ENCODE measurements at regions not wholly inside any gene's neighbourhood (a gene's known extent, or its start where the extent isn't known, plus 50 kb on each side); places are given as distances from the start of the nearest gene placed in this dataset.
"Not testable (repeated sequence)": the region's sequence is repeated elsewhere in the genome, so short reads cannot be mapped to it uniquely, and the experiment has no call there.

DNA sequence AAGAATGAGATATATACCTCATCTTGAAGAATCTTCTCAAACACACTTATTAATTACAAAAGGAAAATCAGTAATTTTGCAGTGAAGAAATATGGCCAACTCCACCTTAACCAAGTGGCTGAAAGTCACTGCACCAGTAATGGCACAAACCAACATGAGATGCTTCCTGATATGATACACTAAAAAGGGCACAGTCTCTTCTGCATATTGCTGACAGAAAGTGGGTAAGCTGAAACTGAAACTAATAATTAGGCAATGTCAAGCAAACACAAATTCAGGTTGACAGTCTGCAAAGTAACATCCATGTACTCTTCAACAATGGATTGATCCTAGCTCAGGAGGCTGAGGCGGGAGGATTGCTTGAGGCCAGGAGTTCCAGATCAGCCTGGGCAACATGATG, 56.1 kb downstream of the ZNF22 start:
- not testable (repeated sequence) for DNase-seq (ENCODE audit: low read depth in 2 of 3, low spot score in 1 of 3)

DNA sequence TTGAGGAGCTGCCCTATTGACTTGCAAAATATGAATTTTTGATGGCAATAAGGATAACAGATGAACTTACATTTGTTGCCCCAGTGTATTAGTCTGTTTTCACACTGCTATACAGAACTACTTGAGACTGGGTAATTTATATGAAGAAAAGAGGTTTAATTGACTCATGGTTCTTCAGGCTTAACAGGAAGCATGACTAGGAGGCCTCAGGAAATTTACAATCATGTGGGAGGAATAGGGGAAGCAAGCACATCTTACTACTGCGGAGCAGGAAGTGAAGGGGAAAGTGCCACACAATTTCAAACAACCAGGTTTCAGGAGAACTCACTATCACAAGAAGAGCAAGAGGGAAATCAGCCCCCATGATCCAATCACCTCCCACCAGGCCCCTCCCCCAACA, 57.9 kb downstream of the ZNF22 start:
- no peak for DNase-seq (ENCODE audit: low read depth in 2 of 3, low spot score in 1 of 3)

DNA sequence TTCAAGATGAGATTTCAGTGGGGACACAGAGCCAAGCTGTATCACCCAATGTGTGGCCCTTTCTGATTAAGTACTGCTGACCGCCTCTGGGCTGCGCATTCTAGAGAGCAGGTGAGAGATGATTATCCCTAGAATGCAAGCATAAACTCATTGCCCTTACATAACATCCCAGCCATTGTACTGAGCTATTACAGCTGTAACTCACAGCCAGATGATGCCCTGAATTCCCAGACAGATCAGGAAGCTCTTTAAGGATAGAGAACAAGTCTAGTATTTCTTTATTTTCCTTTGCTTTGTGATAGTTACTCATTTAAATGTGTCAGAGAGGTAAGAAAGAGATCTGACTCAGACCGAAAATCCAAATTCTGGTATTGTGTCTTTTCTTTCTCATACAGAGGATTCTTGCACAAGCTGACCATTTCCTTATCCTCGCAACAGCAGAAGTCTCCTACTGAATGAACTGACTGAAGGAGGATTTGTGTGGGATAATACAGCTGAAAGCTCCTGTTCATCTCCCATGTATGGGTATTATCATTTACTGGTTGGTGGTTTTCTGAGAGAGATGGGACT, 58.4 kb downstream of the ZNF22 start:
- no peak for DNase-seq (ENCODE audit: low read depth in 2 of 3, low spot score in 1 of 3)

DNA sequence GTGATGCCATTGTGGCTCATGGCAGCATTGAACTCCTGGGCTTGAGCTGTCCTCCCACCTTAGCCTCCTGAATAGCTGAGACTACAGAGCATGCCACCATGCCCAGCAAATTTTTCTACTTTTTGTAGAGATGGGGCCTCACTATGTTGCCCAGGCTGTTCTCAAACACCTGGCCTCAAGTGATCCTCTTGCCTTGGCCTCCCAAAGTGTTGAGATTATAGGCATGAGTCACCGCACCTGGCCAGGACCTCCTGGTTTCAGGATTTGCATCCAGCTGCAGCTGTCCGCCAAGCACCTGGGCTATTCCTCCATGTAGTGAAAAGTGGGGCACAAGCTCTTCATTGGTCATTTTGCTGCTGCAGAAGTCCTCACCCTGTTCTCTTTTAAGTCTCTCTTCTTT, 58.9 kb downstream of the ZNF22 start:
- no peak for DNase-seq (ENCODE audit: low read depth in 2 of 3, low spot score in 1 of 3)

DNA sequence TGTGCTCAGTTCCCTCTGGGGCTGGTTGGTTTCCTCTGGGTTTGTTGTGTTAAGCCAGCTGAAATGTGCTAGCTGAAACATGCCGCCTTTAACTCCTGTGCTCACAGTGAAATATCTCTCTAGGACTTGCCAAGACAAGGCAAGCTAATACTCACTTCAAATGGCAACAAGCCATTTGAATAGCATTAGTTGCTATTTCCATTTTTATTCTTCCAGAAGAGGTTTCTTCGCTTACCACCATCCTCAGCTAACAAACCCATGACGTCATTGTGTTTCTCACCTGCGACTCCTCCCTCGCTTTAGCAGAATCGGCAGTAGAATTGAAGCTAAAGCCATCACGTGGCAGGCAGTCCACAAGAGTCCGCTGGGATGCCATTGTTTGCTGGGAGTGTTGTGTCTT, 61.3 kb downstream of the ZNF22 start:
- no peak for DNase-seq (ENCODE audit: low read depth in 2 of 3, low spot score in 1 of 3)

DNA sequence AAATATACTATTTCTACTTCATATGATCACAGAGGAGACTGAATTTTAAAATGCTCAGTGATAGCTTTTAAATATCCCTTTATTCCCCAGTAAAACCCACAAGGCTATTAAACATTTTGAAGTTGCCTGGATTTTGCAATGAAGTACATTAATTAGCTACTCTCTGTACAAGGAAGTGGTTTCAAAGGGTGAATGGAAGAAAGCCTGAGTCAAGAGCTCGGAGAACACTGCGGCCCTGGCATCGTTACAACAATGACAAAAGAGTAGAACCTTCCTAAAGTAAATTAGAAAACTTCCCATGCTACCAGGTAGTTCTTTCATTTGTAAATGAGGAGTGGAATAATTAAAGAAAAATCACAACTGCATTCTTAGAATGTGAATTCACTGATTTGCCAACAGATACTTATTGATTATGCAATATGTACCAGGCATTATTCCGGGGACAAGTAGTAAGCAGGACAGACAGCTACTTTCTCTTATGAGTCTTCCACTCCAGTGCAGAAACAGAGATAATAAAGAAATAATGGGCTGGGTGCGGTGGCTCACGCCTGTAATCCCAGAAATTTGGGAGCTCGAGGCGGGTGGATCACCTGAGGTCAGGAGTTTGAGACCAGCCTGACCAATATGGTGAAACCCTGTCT, 63.0 kb downstream of the ZNF22 start:
- no peak for DNase-seq (ENCODE audit: low read depth in 2 of 3, low spot score in 1 of 3)

DNA sequence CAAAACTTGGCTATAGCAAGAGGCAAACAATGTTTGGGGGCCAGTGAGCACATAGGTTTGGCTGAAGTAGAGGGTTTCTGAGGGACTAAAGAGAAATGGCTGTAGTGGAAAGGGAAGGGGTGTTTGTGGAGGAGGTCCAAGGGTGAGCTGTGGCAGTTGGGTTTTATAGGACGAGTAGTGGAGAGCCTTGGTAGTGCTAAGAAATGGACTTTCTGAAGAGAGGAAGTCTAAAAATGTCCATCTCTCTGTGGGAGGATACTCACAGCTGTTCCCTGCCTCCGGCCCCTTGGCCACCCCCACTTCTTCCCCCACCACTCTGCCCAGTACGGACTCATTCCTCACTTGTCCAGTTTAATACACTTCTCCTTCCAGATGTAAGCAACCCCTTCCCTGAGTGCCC, 64.3 kb downstream of the ZNF22 start:
- DNase-seq (ENCODE audit: low read depth in 2 of 3, low spot score in 1 of 3) = no peak

DNA sequence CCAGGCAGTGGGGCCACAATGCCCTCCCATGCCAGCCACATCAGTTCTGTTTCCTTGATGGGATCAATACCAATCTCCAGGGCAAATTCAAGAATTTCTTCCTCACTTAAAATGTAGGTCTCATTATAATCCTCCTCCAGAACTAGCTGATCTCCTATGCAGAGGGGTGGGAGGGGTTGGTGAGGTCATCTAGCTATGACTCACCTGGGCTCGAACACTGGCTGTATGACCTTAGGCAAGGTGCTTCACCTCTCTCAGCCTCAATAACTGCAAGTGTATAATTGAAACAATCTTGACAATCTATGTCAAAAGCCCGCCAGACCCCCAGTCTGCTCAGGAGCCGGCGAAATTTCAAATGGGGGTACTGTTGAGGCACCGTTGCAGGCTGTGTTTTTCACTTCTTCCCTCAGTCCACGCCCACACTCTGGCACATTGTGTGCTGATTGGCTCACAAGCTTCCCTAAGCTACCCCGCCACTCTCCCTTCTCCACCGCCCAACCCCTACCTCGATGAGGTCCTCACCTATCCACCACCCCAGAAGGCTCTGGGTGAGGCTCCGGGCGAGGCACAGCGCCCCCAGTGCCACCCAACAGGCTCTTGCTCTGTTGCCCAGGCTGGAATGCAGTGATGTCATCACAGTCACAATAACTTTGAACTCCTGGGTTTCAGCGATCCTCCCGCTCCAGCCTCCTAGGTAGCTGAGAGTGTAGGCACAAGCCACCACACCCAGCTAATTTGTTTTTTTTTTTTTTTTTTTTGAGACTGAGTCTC, 70.5 kb downstream of the ZNF22 start:
- DNase-seq (ENCODE audit: low read depth in 2 of 3, low spot score in 1 of 3) = no peak

DNA sequence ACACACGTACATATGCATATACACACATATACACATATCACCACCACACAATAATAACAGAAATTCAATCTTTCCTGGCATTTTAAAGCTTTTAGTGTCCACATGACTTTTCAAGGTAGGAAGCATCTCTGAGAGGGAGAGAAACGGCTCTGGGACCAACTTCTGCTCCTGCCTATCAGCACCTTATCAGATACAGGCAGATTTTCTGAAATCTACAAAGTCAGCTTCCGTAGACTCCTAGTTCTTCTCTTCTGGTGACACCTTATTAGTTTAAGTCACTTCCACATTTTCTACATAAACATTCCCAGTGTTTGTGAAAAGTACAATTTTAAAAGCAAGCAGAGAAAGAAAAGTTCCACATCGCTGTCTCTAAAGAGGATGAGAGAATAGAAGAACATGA, 74.5 kb downstream of the ZNF22 start:
- DNase-seq (ENCODE audit: low read depth in 2 of 3, low spot score in 1 of 3) = no peak

DNA sequence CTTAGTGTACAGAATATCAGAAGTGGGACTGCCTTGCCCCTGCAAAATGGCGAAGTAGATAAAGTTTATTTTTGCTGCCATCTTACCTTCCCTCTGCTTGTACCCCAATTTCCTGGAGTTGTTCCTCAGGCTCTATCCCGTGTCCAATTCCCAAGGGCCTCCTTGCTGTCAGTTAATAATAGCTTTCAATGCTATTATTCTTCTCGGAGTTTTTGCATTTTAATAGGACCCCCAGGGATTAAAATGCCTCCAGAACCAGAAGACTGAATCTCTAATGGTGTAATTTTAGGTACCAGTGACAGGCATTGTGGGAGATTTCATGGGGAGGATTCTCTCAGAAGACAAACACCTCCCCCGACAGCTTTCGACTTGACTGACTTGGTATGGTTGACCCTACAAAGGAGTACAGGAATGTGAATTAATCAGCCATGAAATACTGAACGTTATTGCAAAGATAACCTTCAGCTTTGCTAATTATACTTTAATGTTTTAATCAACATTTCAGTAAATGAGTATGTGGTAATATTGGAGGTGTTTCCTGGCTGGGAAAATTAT, 75.2 kb downstream of the ZNF22 start:
- DNase-seq (ENCODE audit: low read depth in 2 of 3, low spot score in 1 of 3) = no peak

DNA sequence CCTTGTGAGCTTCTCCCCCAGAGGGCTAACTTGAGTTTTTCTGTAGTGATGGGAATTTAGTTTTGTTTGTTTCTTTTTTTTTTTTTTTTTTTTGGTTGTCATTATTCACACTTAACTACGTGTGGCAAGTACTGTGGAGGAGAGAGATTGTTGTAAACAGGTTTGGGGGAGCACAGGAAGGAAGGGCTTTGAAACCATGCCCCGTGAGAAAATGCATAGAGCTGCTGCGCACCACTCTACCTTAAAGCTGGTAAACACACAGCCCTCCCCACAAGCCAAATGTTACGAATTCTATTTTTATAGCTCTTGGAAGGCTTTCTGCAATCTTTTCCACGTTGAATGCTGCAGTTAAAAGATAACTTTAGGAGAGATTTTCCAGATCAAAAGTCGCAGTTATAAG, 76.2 kb downstream of the ZNF22 start:
- no peak for DNase-seq (ENCODE audit: low read depth in 2 of 3, low spot score in 1 of 3)

DNA sequence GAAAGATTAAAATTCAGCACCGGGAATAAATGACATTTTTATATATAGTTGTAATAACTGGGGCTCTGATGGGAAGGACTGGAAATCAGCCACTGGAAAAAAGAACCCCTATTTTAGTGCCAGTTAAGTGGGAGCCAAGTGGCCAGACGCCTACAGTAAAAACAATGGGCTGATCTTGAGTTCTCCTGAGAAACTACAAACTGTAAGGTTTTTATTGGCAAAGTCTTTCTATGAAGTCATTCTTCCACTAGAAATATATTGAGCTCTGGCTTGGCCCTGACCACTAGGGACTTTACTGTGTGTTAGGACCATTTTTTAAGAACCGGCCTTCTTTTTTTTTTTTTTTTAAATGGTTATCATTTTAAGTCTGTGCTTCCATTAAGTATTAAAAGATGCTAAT, 79.6 kb downstream of the ZNF22 start:
- no peak for DNase-seq (ENCODE audit: low read depth in 2 of 3, low spot score in 1 of 3)

DNA sequence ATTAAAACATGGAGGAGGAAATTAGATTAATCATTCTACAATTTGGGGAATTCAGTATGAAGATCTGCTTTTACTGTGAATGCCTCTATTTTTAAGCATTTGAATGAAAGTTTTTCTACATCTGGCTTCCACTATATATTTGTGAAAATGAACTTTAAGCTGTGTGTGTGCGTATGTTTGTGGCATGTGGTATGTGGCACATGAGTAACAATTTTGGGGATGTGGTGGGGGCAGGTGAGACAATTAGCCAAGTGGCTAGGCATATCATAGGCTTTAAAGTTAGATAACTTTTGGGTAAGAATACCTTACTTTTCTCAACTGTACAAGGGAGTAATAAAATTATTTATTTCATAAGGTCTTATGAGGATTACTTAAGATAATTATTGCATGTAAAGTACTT, 81.5 kb downstream of the ZNF22 start:
- no peak for DNase-seq (ENCODE audit: low read depth in 2 of 3, low spot score in 1 of 3)

DNA sequence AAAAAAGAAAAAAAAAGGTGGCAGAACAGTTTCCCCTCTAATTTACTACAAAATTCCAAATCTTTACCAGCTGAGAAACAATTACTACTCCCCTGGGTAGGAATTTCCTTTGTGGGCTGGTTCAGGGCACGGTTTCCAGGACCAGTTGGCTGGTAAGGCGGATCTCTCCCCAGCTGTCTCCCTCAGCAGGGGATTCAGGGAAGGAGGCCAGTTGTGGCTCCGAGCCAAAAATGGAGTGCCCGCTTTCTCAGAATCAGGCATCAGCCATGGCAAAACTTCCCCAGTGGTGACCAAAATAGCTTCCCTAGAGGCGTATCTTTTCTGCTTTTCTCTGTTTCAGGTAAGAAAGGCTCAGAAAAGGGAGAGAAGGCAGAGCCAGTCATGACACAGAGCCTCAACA, 91.2 kb downstream of the ZNF22 start:
- DNase-seq (ENCODE audit: low read depth in 2 of 3, low spot score in 1 of 3) = no peak

DNA sequence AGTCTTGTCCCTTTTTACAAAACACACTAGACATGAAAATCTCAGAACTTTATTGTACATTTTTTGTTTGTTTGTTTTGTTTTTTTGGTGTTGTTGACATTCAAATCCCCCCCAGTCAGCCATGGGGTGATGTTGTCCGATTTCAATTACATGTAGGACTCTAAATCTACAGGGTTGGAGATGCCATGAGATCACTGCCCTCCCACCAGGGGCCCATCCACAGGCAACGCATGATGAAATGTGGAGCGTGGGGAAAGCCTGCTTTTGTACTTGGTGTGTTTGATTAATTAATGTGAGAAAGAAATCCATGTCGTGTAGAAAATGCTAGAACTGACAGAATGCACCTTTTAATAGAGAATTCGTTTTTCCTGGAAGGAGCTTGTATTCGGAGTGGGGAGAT, 93.2 kb downstream of the ZNF22 start:
- no peak for DNase-seq (ENCODE audit: low read depth in 2 of 3, low spot score in 1 of 3)

DNA sequence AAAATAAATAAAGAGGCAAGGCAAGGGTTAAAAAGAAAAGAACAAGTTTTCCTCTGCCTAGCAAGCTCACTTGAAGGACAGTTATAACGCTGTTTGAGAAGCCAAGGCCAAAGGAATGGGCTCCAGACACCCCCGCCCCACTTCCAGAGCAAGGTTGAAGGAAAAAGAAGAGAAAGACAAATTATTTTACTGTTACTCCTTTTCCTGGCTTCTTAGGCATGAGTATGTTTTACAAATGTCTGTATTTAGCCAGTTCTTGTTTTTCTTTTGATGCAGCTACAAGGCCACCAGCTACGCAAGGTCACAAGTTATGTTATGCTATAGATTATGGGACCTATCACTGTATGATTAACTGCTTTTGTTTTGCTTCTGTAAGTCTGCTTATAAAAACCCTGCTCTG, 94.6 kb downstream of the ZNF22 start:
- no peak for DNase-seq (ENCODE audit: low read depth in 2 of 3, low spot score in 1 of 3)

DNA sequence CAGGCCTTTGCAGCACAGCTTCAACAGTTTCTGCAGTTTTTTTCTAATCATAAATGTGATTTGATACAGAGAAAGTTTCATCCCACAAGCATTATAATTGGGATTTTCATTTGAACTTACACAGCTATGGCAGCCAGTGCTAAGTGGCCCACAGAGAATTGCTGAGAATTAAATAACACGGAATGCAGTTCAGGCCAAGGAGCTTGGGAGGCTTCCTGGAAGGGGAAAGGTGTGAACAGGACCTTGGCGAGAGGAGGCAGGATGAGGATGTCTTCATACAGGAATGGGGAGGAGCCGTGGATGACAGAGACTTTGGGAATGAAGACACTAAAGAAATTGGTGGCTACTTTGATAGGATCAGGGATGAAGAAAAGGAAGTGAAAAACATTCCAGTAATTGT, 95.3 kb downstream of the ZNF22 start:
- DNase-seq (ENCODE audit: low read depth in 2 of 3, low spot score in 1 of 3) = no peak

DNA sequence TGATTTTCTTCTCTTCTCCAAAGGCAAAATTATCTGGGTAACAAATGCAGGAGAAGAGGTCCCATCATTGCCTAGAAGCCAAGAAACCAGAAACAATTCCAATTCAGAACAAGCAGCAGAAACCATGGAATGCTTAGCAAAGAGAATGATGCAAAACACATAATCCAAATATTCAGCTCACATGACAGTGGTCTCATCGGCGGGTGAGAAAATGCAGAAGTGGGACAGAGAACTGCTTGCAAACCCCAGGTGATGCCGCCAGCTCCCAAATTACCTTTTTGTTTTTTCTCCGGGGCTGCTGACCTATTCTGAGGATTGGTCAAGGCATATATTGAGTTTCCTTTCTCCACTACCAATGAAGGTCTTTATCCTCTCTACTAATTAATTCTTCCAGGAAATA, 99.7 kb downstream of the ZNF22 start:
- no peak for DNase-seq (ENCODE audit: low read depth in 2 of 3, low spot score in 1 of 3)

DNA sequence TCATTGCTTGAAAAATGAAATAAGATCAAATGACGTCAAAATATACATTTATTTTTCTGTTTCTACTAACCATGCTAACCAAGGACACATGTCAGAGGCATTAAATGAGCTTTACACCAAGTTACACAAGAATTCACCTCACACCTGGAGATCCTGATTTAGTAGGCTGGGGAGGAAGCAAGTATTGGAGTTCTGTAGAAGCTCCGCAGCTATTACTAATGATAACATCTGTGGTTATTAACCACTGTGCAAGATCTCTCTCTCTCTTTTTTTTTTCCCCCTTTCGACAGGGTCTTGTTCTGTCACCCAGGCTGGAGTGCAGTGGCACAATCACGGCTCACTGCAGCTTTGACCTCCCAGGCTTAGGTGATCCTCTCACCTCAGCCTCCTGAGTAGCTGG, 104.0 kb downstream of the ZNF22 start:
- no peak for DNase-seq (ENCODE audit: low read depth in 2 of 3, low spot score in 1 of 3)

DNA sequence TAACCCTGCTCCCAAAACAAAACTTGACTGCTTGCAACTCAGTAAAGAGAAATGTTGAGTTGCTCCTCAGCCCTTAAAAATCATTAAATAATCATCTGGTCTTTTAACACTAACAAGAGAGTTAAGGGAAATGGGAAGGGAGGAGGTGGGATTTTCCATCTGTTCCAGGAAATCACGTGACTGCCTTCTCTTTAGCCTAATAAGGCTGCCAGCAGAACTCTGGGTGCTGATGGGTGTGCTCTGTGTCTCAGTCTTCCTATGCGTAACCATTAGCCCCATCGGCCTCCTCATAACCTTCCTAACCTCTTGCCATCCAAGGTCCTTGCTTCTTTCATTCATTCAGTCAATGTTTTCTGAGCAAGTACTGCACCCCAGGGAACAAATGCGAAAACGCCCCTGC, 104.6 kb downstream of the ZNF22 start:
- not testable (repeated sequence) for DNase-seq (ENCODE audit: low read depth in 2 of 3, low spot score in 1 of 3)

DNA sequence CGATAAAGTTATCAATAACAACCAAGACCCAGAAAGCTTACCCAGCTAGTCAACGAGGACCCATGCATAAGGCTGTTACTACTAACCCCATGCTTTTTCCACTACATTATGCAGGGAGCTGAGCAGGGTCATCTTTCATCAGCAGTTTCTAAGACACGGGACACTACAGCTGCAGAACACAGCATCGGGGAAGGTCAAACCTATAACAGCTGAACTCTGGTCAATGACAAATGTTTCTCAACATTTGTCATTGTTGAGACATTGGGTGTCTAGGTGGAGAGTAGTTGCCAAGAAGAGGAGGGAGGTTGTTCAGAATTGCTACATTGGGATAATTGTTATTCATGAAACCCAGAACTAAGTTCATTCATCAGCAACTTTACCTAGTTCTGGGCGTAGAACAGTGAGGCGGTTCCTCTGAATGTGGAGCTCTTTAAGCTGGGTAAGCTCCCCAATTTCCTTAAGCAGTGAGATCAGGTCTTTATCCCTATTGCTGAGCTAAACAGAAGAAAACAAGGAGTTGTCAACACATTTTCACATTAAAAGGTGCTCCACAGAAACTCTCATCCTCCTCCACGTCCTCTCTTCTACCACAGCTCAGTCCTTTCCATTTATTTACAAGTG, 105.6 kb downstream of the ZNF22 start:
- DNase-seq (ENCODE audit: low read depth in 2 of 3, low spot score in 1 of 3) = no peak

DNA sequence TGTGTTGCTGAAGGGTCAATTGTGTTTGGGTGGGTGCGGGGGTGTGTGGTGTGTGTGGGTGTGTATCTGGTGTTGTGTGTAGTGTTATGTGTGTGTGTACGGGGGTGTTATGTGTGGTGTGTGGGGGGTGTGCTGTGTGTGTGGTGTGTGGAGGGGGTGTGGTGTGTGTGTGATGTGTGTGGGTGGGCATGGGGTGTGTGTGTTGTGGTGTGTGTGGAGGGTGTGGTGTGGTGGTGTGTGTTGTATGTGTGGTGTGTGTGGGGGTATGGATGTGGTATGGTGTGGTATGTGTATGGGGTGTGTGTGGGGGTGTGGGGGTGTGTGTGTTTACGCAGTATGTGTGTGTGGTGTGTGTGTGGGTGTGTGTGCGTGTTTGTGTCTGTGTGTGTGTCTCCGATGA, 110.8 kb downstream of the ZNF22 start:
- no peak for DNase-seq (ENCODE audit: low read depth in 2 of 3, low spot score in 1 of 3)

Measured in stimulated activated CD4-positive, alpha-beta T cell treated with anti-CD3 and anti-CD28 coated beads, Interleukin-12 subunit alpha, Interleukin-12 subunit beta, amount 100 ng/mL, for 48 hours (primary cell).